ENCODE measurements at regions not wholly inside any gene's neighbourhood (a gene's known extent, or its start where the extent isn't known, plus 50 kb on each side); places are given as distances from the start of the nearest gene placed in this dataset.
"Not testable (repeated sequence)": the region's sequence is repeated elsewhere in the genome, so short reads cannot be mapped to it uniquely, and the experiment has no call there.

DNA sequence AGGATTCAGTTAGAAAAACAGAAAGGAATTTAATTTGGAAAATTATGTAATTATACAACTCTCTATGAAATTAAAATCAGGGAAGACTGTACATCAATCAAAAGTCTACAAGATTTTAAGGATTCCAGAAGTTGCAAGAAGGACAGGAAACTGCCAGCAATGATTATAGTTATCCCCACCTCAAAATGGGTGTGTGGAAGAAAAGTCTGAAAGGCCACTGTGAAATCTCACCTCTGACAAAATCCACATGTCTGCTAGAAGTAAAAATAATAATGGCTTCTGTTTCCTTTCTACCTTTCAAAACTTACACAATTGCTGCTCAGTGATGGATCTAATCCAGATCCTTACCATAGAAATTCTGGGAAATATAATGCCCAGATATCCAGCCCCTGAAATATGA is 708.1 kb upstream of the ADGRL4 start:
- Mint-ChIP-seq H3K36me3 (ENCODE audit: low read depth) (no peaks in the 10 kb centered on the region), H3K4me3 (no peak overlapping the region), H3K27ac (no peak overlapping the region), H3K27me3 (no peaks in the 10 kb centered on the region), H3K9me3 (peaks cover 23% of the 10 kb centered on the region), H3K4me1 (no peaks in the 10 kb centered on the region)
- DNase-seq, result no peak
- ATAC-seq, result no peak

DNA sequence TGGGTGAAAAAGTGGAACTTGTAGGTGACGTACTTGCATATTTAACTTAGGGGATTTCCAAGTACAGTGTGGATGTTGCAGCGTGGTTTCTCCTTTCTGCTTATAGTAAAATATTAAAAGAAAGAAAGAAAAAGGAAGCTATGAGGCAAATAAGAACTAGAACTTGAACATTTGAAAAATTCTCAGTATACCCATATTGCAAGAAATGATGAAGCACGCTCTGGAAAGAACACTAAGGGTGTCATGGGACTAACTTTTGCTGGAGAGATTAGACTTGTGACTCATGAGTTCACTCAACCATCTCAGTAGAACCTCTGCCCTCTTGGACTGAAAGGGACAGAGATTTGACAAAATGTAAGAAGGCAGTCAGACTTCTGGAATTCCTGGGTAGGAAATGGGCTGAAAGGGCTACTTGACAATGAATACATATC is 704.5 kb upstream of the ADGRL4 start:
- Mint-ChIP-seq H3K27me3 (no peaks in the 10 kb centered on the region), H3K4me1 (no peaks in the 10 kb centered on the region), H3K9me3 (peaks cover 13% of the 10 kb centered on the region), H3K4me3 (no peak overlapping the region), H3K36me3 (ENCODE audit: low read depth) (no peaks in the 10 kb centered on the region), H3K27ac (no peak overlapping the region)
- no peak for ATAC-seq
- no peak for DNase-seq

DNA sequence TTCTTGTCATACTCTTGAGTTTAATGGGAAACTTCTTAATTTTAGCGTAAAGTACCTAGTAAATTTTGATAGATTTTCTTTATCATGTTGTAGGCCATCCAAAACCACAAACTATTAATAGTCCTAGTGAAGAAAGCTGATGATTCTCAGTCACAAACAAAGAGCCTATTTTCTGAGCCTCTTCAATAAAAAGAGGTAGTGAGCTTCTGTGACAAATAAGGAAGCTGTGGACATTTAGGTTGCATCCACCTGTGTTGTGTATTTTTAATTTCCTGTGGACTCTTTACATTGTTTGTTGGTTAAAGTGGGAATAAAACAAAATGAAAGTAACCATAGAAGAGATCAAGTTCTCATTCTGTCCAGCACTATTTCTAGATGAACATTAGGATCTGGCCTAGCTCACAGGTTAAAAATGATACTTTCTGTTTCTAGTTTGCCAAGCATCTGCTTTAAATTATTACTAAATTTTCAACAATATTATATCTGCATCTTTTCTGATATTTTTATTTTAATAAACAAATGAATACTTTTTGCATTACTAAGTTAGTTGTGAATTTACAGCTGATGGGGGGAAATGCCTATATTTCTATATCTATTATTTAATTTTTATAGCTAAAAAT is 702.2 kb upstream of the ADGRL4 start:
- no peak for ATAC-seq
- Mint-ChIP-seq H3K36me3 (ENCODE audit: low read depth) (no peaks in the 10 kb centered on the region), H3K27me3 (no peaks in the 10 kb centered on the region), H3K27ac (no peak overlapping the region), H3K4me3 (no peak overlapping the region), H3K9me3 (peaks cover 13% of the 10 kb centered on the region), H3K4me1 (no peaks in the 10 kb centered on the region)
- no peak for DNase-seq

DNA sequence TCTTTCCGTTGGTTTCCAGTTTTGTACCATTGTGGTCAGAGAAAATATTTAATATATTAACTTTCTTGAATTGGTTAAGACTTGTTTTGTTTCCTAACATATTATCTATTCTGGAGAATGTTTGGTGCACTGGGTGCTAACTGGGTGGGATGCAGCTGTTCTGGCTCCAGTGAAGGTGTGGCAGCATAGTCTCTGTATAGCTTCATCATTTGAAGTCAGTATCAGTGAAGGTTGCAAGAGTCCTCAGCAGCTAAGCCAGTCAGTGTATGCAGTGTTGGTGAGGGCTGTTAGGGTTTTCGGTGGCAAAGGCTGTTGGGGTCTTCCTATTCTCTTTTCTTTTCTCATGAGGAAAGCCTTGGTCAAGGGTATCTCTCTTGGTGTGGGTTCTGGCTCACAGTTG is 698.7 kb upstream of the ADGRL4 start:
- no peaks in the 10 kb centered on the region for H3K27me3 Mint-ChIP-seq
- H3K4me3 Mint-ChIP-seq, result no peak overlapping the region
- ATAC-seq (no peak), DNase-seq (no peak)
- H3K36me3 Mint-ChIP-seq (ENCODE audit: low read depth), result no peaks in the 10 kb centered on the region
- H3K27ac Mint-ChIP-seq, result no peak overlapping the region
- peaks cover 12% of the 10 kb centered on the region for H3K9me3 Mint-ChIP-seq
- no peaks in the 10 kb centered on the region for H3K4me1 Mint-ChIP-seq

DNA sequence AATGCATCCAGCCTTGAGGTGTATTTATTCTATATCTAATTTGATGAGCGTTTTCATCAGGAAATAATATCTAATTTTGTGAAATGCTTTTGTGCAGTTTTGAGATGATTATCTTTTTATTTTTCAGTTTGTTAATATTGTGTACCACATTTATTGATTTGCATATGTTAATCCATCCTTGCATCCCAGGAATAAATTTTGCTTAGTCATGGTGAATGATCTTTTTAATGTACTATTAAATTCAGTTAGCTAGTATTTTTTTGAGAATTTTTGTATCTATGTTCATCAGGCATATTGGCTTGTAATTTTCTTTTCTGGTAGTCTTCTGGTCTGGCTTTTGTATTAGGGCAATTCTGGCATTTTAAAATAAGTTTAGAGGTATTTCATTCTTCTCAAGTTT is 697.5 kb upstream of the ADGRL4 start:
- H3K27me3 Mint-ChIP-seq, result no peaks in the 10 kb centered on the region
- peaks cover 10% of the 10 kb centered on the region for H3K9me3 Mint-ChIP-seq
- H3K27ac Mint-ChIP-seq, result no peak overlapping the region
- H3K4me3 Mint-ChIP-seq, result no peak overlapping the region
- DNase-seq (no peak), ATAC-seq (no peak)
- H3K4me1 Mint-ChIP-seq, result no peaks in the 10 kb centered on the region
- H3K36me3 Mint-ChIP-seq (ENCODE audit: low read depth), result no peaks in the 10 kb centered on the region

DNA sequence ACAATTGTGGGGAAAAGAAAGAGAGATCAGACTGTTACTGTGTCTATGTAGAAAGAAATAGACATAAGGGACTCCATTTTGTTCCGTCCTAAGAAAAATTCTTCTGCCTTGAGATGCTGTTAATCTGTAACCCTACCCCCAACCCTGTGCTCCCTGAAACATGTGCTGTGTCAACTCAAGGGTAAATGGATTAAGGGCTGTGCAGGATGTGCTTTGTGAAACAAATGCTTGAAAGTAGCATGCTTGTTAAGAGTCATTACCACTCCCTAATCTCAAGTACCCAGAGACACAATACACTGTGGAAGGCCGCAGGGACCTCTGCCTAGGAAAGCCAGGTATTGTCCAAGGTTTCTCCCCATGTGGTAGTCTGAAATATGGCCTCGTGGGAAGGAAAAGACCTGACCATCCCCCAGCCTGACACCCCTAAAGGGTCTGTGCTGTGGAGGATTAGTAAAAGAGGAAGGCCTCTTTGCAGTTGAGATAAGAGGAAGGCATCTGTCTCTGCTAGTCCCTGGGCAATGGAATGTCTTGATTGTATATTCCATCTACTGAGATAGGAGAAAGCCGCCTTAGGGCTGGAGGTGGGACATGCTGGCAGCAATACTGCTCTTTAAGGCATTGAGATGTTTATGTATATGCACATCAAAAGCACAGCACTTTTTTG is 695.9 kb upstream of the ADGRL4 start:
- H3K9me3 Mint-ChIP-seq; H3K27ac Mint-ChIP-seq; ATAC-seq; DNase-seq; H3K36me3 Mint-ChIP-seq (ENCODE audit: low read depth); H3K27me3 Mint-ChIP-seq; H3K4me3 Mint-ChIP-seq; H3K4me1 Mint-ChIP-seq: not testable (repeated sequence)

DNA sequence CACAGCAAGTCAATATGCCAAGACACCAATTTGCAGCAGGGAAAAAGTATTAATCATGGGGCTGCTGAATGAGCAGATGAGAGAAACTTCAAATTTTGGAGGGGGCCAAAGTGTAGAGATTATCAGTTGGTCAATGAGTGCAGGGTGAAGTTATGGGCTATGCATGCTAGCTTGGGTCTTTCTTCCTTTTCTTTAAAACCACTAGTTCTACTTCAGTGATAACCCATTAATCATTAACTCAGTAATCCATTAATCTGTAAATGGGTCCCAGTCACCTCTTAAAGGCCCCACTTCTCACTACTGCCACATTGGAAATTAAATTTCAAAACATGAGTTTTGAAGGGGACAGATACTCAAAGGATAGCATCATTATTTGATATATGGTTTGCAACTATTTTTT is 688.6 kb upstream of the ADGRL4 start:
- Mint-ChIP-seq H3K27me3 (no peaks in the 10 kb centered on the region), H3K9me3 (peaks cover 4% of the 10 kb centered on the region), H3K4me1 (no peaks in the 10 kb centered on the region), H3K36me3 (ENCODE audit: low read depth) (no peaks in the 10 kb centered on the region), H3K27ac (no peak overlapping the region), H3K4me3 (no peak overlapping the region)
- DNase-seq (no peak), ATAC-seq (no peak)

DNA sequence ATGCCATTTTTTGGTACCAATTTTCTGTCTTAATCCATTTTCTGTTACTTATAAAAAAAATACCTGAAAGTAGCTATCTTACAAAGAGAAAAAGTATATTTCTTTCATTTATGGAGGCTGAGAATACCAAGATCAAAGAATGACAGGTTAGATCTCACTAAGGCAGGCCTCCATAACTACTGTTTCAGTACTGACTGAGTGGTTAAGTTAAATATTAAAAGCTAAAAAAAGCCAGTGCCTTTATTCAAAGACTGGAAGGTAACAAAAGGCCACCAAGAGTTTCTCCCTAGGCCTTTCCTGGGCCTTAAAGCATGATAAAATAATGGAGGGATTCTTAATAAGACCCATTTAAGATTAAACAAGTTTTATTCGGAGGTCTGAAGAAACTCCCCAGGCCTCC is 687.7 kb upstream of the ADGRL4 start:
- no peaks in the 10 kb centered on the region for H3K36me3 Mint-ChIP-seq (ENCODE audit: low read depth)
- DNase-seq, result no peak
- H3K9me3 Mint-ChIP-seq, result peaks cover under 1% of the 10 kb centered on the region
- no peak overlapping the region for H3K4me3 Mint-ChIP-seq
- H3K4me1 Mint-ChIP-seq, result no peaks in the 10 kb centered on the region
- H3K27me3 Mint-ChIP-seq, result no peaks in the 10 kb centered on the region
- no peak for ATAC-seq
- no peak overlapping the region for H3K27ac Mint-ChIP-seq

DNA sequence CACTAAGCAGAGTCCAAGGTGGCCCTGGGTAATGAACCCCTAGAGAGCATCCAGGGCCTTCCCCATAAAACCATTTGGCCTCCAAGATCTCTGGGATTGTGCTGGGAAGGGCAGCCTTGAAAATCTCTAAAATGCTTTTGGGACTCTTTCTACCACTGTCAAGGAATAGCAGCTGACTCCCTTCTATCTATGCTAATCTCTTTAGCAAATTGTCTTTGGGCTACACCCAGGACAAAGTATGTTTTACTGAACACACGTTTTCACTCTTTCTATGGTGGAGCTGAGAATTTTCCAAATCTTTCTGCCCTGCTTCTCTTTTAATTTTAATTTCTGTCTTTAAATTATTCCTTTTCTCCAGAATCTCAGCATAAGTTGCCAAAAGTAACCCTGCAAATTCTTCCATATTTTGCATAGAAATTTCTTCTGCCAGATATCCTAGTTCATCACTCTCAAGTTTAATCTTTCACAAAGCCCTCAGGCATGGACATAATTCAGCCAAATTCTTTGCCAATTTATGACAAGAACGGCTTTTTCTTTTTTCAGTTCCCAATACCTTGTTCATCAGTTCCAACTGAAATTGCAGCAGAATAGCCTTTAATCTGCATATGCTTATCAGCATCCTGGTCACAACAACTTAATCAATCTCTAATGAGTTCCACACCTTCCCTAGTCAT is 687.0 kb upstream of the ADGRL4 start:
- no peak for DNase-seq
- H3K36me3 Mint-ChIP-seq (ENCODE audit: low read depth), result no peaks in the 10 kb centered on the region
- no peak overlapping the region for H3K27ac Mint-ChIP-seq
- no peaks in the 10 kb centered on the region for H3K27me3 Mint-ChIP-seq
- H3K4me3 Mint-ChIP-seq, result no peak overlapping the region
- no peak for ATAC-seq
- no peaks in the 10 kb centered on the region for H3K4me1 Mint-ChIP-seq
- peaks cover 5% of the 10 kb centered on the region for H3K9me3 Mint-ChIP-seq

DNA sequence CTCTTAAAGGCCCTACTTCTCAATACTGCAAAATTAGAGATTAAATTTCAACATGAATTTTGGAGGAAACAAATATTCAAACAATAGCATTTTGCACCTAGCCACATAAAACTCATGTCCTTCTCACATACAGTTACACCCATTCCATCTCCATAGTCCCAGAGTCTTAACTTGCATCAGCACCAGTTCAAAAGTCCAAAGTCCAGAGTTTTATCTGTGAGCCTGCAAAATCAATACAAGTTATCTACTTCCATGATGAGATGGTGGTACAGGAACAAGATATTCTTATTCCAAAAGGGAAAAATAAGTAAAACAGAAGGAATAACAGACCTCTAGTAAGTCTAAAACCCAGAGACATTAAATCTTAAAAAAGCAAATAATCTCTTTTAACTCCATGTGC is 686.0 kb upstream of the ADGRL4 start:
- Mint-ChIP-seq H3K9me3 (peaks cover 8% of the 10 kb centered on the region), H3K4me1 (no peaks in the 10 kb centered on the region), H3K4me3 (no peak overlapping the region), H3K27ac (no peak overlapping the region), H3K36me3 (ENCODE audit: low read depth) (no peaks in the 10 kb centered on the region), H3K27me3 (no peaks in the 10 kb centered on the region)
- ATAC-seq (no peak), DNase-seq (no peak)

DNA sequence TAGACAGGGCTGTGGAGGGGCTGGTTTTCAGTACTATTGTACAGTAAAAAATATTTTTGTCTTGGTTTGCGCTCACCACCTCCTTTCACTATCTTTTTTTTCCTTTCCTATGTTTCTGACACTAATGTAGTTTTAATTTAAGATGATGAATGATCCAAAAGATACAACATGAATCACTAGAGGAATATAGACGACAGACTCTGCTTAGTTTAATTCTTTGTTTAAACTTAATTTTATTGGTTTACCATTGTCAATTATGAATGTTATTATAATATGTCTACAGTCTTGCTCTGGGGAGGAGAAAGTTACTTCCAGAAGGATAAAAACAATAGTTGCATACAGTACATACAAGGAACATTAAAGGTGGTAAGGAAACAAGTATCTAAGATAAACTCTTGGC is 682.4 kb upstream of the ADGRL4 start:
- H3K4me1 Mint-ChIP-seq, result no peaks in the 10 kb centered on the region
- peaks cover 12% of the 10 kb centered on the region for H3K9me3 Mint-ChIP-seq

DNA sequence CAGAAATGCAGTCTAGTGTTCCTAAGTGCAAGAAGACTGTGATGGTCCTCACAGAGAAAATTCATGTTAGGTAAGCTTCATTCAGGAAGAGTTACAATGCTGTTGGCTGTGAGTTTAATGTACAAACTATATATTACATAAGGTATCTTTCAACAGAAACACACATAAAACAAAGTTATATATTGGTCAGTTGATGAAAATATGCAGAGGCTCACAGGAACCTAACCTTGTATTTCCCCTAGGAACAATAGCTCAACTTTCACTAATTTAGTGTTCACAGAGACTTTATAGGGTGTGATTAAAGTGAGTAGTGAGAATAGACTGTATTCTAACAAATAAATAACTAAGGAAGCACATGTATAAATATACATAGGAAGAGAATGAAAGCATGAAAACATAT is 676.9 kb upstream of the ADGRL4 start:
- Mint-ChIP-seq H3K4me1 (no peaks in the 10 kb centered on the region), H3K4me3 (no peak overlapping the region), H3K27ac (no peak overlapping the region), H3K27me3 (no peaks in the 10 kb centered on the region), H3K9me3 (peaks cover 15% of the 10 kb centered on the region), H3K36me3 (ENCODE audit: low read depth) (no peaks in the 10 kb centered on the region)
- no peak for ATAC-seq
- no peak for DNase-seq

More for the DNA sequence above, 682.4 kb upstream of the ADGRL4 start:
- H3K4me3 Mint-ChIP-seq, result no peak overlapping the region
- no peaks in the 10 kb centered on the region for H3K27me3 Mint-ChIP-seq
- no peaks in the 10 kb centered on the region for H3K36me3 Mint-ChIP-seq (ENCODE audit: low read depth)
- DNase-seq, result no peak
- ATAC-seq, result no peak
- H3K27ac Mint-ChIP-seq, result no peak overlapping the region

DNA sequence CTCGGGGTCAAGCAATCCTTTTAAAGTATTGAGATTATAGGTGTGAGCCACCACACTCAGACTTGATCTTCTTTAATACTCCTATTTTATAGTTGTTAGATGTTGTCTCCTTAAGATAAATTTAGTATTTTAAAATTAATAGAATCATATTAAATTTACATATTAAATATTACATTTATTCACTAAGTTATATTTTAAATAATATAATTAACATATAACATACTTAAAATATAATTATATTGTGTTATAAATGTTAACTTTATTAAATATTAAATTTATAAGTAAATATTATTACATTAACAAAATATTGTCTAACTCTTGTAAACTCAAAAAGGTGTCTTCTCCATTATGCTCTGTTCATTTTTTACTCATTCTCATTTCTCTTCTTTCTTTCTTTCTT is 675.9 kb upstream of the ADGRL4 start:
- H3K4me1 Mint-ChIP-seq, result no peaks in the 10 kb centered on the region
- H3K27ac Mint-ChIP-seq, result no peak overlapping the region
- no peaks in the 10 kb centered on the region for H3K27me3 Mint-ChIP-seq
- peaks cover 11% of the 10 kb centered on the region for H3K9me3 Mint-ChIP-seq
- DNase-seq (no peak), ATAC-seq (no peak)
- no peak overlapping the region for H3K4me3 Mint-ChIP-seq
- no peaks in the 10 kb centered on the region for H3K36me3 Mint-ChIP-seq (ENCODE audit: low read depth)

DNA sequence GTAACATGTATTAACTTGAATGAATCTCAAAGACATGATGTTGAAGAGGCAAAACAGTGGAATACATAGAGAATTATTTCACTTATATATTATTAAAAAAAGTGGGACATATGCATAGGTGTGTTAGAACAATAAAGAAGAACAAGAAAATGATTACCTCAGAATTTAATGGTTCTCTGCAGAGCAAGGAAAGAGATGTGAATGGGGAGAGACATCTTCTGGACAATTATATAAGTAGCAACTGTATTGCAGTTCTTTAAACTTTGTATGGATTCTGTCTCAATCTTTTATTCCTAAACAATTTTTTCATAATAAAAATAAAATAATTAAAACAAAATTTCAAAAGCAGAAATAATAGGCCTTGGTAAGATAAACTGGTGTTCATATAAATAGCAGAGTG is 674.9 kb upstream of the ADGRL4 start:
- H3K4me3 Mint-ChIP-seq, result no peak overlapping the region
- no peaks in the 10 kb centered on the region for H3K27me3 Mint-ChIP-seq
- H3K27ac Mint-ChIP-seq, result no peak overlapping the region
- no peak for DNase-seq
- H3K4me1 Mint-ChIP-seq, result no peaks in the 10 kb centered on the region
- ATAC-seq, result no peak
- peaks cover 7% of the 10 kb centered on the region for H3K9me3 Mint-ChIP-seq
- H3K36me3 Mint-ChIP-seq (ENCODE audit: low read depth), result no peaks in the 10 kb centered on the region

DNA sequence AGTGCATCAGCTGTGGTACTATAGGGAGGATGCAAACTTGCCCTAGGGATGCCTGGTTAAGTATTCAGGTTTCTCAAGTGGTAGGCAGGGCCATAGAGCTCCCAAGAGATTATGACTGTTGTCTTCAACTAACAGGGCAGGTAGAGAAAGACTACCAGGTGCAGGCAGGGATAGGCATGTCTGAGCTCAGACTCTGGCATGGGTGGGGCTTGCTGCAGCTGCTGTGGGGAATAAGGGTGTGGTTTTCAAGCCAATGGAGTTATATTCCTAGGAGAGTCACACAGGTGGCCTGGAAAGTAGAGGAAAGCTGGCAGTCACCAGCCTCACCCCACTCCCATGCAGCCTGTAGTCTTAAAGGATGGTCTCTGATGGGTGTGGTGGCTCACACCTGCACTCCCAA is 673.4 kb upstream of the ADGRL4 start:
- DNase-seq (no peak), ATAC-seq (no peak)
- no peaks in the 10 kb centered on the region for H3K4me1 Mint-ChIP-seq
- no peak overlapping the region for H3K4me3 Mint-ChIP-seq
- H3K9me3 Mint-ChIP-seq, result peaks cover 14% of the 10 kb centered on the region
- H3K27me3 Mint-ChIP-seq, result no peaks in the 10 kb centered on the region
- no peak overlapping the region for H3K27ac Mint-ChIP-seq
- no peaks in the 10 kb centered on the region for H3K36me3 Mint-ChIP-seq (ENCODE audit: low read depth)
